HL-60 (cell line): ENCODE measurements at regions not wholly inside any gene's neighbourhood (a gene's known extent, or its start where the extent isn't known, plus 50 kb on each side); places are given as distances from the start of the nearest gene placed in this dataset.

Experiments
- DNase-seq, 2 experiments: peaks; one replicate each; pipeline ENCODE4 v3.0.0-alpha.2; 2010 to 2020; ENCODE audit warnings: low read depth in 1 of 2, low spot score in 1 of 2
- H3K27ac ChIP-seq: fragments of 250-450 bp; sonication (Bioruptor Pico); replicated peaks from 2 replicates; pipeline ENCODE4 v1.5.1; 2020; ENCODE audit warnings: mild to moderate bottlenecking, moderate library complexity
- H3K27me3 ChIP-seq: fragments of 250-450 bp; sonication (Bioruptor Pico); 2 replicates; pipeline ENCODE4 v1.5.1; 2021; ENCODE audit warnings: mild to moderate bottlenecking, moderate library complexity; ENCODE audit not compliant: insufficient read depth, poor library complexity, severe bottlenecking
- H3K4me3 ChIP-seq: replicated peaks from 2 replicates; pipeline ENCODE4 v1.5.1; 2011; ENCODE audit warnings: mild to moderate bottlenecking, control low read depth, low read length; ENCODE audit not compliant: insufficient read depth
- CTCF ChIP-seq: IDR thresholded peaks from one replicate; pipeline ENCODE4 v1.5.1; 2011; ENCODE audit warnings: low read length, control low read depth, inconsistent platforms; ENCODE audit not compliant: insufficient read depth
- GABPA ChIP-seq: IDR thresholded peaks from 2 replicates; pipeline ENCODE4 v1.6.1; 2012; ENCODE audit warnings: low read depth
- POLR2AphosphoS5 ChIP-seq: IDR thresholded peaks from 2 replicates; pipeline ENCODE4 v1.6.1; 2012; ENCODE audit warnings: low read depth
- REST ChIP-seq: IDR thresholded peaks from 2 replicates; pipeline ENCODE4 v1.6.1; 2012; ENCODE audit warnings: low read depth; ENCODE audit not compliant: insufficient replicate concordance
- SPI1 ChIP-seq: IDR thresholded peaks from 2 replicates; pipeline ENCODE4 v1.6.1; 2012; ENCODE audit warnings: low read depth, mild to moderate bottlenecking, borderline replicate concordance

GRCh38 chr6:7675353-7675945 is 50.5 kb upstream of the BMP6 start:
- H3K27me3 ChIP-seq, result no peaks in the 10 kb centered on the region
- TF ChIP-seq CTCF, result no peak
- no peak for TF ChIP-seq GABPA
- no peak for TF ChIP-seq SPI1
- no peak for TF ChIP-seq REST
- TF ChIP-seq POLR2AphosphoS5, result no peak
- H3K27ac ChIP-seq, result no peak overlapping the region
- H3K4me3 ChIP-seq, result no peak overlapping the region
- DNase-seq, result no peak
